PFSK-1 (cell line): ENCODE measurements at regions not wholly inside any gene's neighbourhood (a gene's known extent, or its start where the extent isn't known, plus 50 kb on each side); places are given as distances from the start of the nearest gene placed in this dataset.

ENCODE experiments used
- FOXP2 ChIP-seq: optimal IDR thresholded peaks from 2 replicates; pipeline ENCODE3; 2011; ENCODE audit warnings: borderline replicate concordance, control low read depth, inconsistent platforms; ENCODE audit not compliant: insufficient read depth; ENCODE audit errors: extremely low read length, extremely low read depth
- POLR2AphosphoS5 ChIP-seq: IDR thresholded peaks from 2 replicates; pipeline ENCODE4 v1.6.1; 2012; ENCODE audit warnings: low read depth, mild to moderate bottlenecking, control low read depth, low read length, moderate library complexity
- REST ChIP-seq, 2 experiments: IDR thresholded peaks; 2 replicates each; pipeline versions ENCODE4 v1.6.1 to v1.8.0; 2011 to 2012; ENCODE audit warnings: low read depth in 2 of 2, low read length in 2 of 2, control low read depth in 1 of 2, inconsistent platforms in 1 of 2, mild to moderate bottlenecking in 1 of 2, moderate library complexity in 1 of 2; ENCODE audit not compliant: insufficient read depth in 1 of 2
- SIN3A ChIP-seq: IDR thresholded peaks from 2 replicates; pipeline ENCODE4 v1.6.1; 2012; ENCODE audit warnings: mild to moderate bottlenecking, low read length, moderate library complexity, borderline replicate concordance; ENCODE audit not compliant: insufficient read depth
- TAF1 ChIP-seq: IDR thresholded peaks from 2 replicates; pipeline ENCODE4 v1.6.1; 2012; ENCODE audit warnings: low read length, control low read depth, borderline replicate concordance; ENCODE audit not compliant: insufficient read depth

- TF ChIP-seq TAF1 (no peak), POLR2AphosphoS5 (no peak), REST (IDR thresholded peaks at IDR 0.05; ENCODE audit: insufficient read depth in 1 of 2, low read depth in 2 of 2, low read length in 2 of 2) (no peak), SIN3A (no peak), FOXP2 (no peak)
These were observed 635.0 kb downstream of the REEP3 start for GRCh38 chr10:64156166-64156565.
